ENCODE measurements at regions not wholly inside any gene's neighbourhood (a gene's known extent, or its start where the extent isn't known, plus 50 kb on each side); places are given as distances from the start of the nearest gene placed in this dataset.

DNA sequence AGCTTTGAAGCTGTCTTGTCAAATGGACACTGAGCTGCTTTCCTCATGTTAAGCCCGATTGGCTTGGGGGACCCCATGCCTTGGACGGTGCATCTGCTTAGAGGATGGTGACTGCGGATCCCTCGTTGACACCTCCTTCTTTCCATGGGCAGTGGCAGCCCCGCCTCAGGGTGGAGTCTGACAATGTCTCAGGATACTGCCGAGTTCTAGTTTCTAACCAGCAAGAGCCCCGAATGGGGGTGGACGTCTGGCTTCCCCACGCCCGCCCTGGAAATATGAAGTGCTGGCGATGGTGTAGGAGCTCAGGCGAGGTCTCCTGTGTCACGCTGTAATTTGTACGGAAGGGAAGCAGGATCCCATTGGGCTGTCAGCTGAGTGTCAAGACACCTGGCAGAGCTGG lies 106.2 kb upstream of the CTBP2 start:
- Histone ChIP-seq H3K27ac (no peak overlapping the region), H3K9me3 (no peaks in the 10 kb centered on the region), H3K36me3 (no peaks in the 10 kb centered on the region), H3K4me3 (no peak overlapping the region), H3K4me1 (no peaks in the 10 kb centered on the region), H3K27me3 (ENCODE audit: low read depth) (no peaks in the 10 kb centered on the region)
- ATAC-seq (no peak), DNase-seq (no peak)
- intact Hi-C loops (cut with DNase I), result no loop called here
- no peak for TF ChIP-seq CTCF (IDR thresholded peaks at IDR 0.05)

DNA sequence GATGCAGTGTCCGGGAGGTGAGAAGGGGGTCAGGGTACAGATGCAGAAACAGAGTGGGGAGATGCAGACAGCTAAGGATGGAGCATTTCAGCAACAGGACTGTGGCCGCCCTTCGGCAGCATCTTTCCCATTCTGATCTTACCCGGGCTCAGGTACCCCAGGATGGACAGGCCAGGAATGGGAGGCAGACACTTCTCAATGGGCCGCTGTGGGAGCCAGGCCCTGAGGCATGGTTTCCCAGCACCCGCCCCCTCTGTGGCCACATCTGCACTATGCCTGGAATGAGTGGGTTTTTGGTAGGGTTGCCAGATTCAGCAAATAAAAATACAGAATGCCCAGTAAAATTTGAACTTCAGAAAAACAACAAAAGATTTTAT lies 105.2 kb upstream of the CTBP2 start:
- Histone ChIP-seq H3K4me3 (no peak overlapping the region), H3K36me3 (no peaks in the 10 kb centered on the region)

GRCh38 chr10:125264757-125265578 lies 104.6 kb upstream of the CTBP2 start:
- H3K4me3 ChIP-seq, result no peak overlapping the region
- H3K27ac ChIP-seq, result no peak overlapping the region
- no peaks in the 10 kb centered on the region for H3K27me3 ChIP-seq (ENCODE audit: low read depth)
- no peaks in the 10 kb centered on the region for H3K36me3 ChIP-seq
- ATAC-seq (peak in 1 of 2 donors; percentile 34), DNase-seq (no peak)
- no peaks in the 10 kb centered on the region for H3K9me3 ChIP-seq
- intact Hi-C loops (cut with DNase I), result no loop called here
- no peaks in the 10 kb centered on the region for H3K4me1 ChIP-seq
- no peak for TF ChIP-seq CTCF (IDR thresholded peaks at IDR 0.05)

More for the DNA sequence above, 105.2 kb upstream of the CTBP2 start:
- Histone ChIP-seq H3K9me3 (no peaks in the 10 kb centered on the region), H3K4me1 (no peaks in the 10 kb centered on the region), H3K27ac (no peak overlapping the region), H3K27me3 (ENCODE audit: low read depth) (no peaks in the 10 kb centered on the region)
- no peak for ATAC-seq
- intact Hi-C loops (cut with DNase I), result no loop called here
- TF ChIP-seq CTCF (IDR thresholded peaks at IDR 0.05), result no peak
- no peak for DNase-seq

DNA sequence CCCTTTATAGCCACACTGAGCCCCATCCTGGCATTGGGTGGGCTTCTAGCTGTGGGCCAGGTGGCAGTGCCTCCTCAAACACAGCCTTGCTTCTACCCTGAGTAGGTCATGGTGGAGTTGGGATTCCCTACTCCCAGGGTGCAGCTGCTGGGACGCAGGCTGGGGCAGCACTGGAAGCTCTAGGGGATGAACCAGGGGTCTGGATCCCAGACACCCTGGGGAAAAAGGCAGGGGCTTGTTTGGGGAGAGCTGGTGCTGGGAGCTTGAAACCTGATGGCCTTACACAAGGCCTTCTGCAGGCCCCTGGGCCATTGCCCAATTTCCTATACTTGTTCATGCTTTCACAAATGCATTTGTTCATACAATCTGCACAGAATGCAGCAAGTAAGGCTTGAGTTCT lies 103.7 kb upstream of the CTBP2 start:
- H3K27ac ChIP-seq, result no peak overlapping the region
- no peak for TF ChIP-seq CTCF (IDR thresholded peaks at IDR 0.05)
- no peak overlapping the region for H3K4me3 ChIP-seq
- H3K4me1 ChIP-seq, result no peaks in the 10 kb centered on the region
- intact Hi-C loops (cut with DNase I), result no loop called here
- no peaks in the 10 kb centered on the region for H3K9me3 ChIP-seq
- no peaks in the 10 kb centered on the region for H3K36me3 ChIP-seq
- no peaks in the 10 kb centered on the region for H3K27me3 ChIP-seq (ENCODE audit: low read depth)
- DNase-seq (no peak), ATAC-seq (no peak)

DNA sequence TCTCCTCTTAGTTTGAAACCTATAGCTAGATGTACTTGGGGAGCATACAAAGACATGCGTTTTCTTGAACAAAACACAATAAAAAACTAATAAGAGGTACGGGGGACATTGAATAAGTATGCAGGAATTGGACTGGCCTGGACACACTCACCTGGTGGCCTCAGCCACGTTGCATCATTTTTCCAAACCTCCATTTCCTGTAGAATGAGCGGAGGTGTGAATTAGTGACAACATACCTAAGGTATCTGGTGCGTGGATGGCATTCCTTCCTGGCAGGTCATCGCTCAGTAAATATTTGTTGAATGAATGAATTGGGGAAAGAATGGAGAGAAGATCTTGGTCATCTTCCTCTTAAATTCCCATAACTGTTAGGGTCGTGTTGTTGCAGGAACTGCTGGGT lies 103.2 kb upstream of the CTBP2 start:
- H3K9me3 ChIP-seq, result no peaks in the 10 kb centered on the region
- H3K27ac ChIP-seq, result no peak overlapping the region
- no peak overlapping the region for H3K4me3 ChIP-seq
- H3K4me1 ChIP-seq, result no peaks in the 10 kb centered on the region
- intact Hi-C loops (cut with DNase I), result no loop called here
- no peak for DNase-seq
- no peak for ATAC-seq
- no peak for TF ChIP-seq CTCF (IDR thresholded peaks at IDR 0.05)
- H3K36me3 ChIP-seq, result no peaks in the 10 kb centered on the region
- H3K27me3 ChIP-seq (ENCODE audit: low read depth), result no peaks in the 10 kb centered on the region
